MM.1S (cell line): ENCODE measurements at regions not wholly inside any gene's neighbourhood (a gene's known extent, or its start where the extent isn't known, plus 50 kb on each side); places are given as distances from the start of the nearest gene placed in this dataset.

ENCODE experiments used
- DNase-seq: peaks from one replicate; pipeline ENCODE4 v3.0.0-alpha.2; 2015
- H2AFZ ChIP-seq: fragments of 300-600 bp; sonication (generic); 2 replicates; pipeline ENCODE4 v1.6.0; 2016; ENCODE audit warnings: antibody characterized with exemption, low read length
- H3F3A ChIP-seq: fragments of 300-600 bp; sonication (generic); 2 replicates; pipeline ENCODE4 v1.6.1; 2016; ENCODE audit warnings: mild to moderate bottlenecking, antibody characterized with exemption, low read length, moderate library complexity, mixed read lengths; ENCODE audit not compliant: insufficient read depth
- H3K27ac ChIP-seq: fragments of 300-600 bp; sonication (generic); 2 replicates; pipeline ENCODE4 v1.5.1; 2016; ENCODE audit warnings: mild to moderate bottlenecking, low read length
- H3K27me3 ChIP-seq: fragments of 300-600 bp; sonication (generic); replicated peaks from 2 replicates; pipeline ENCODE4 v1.6.0; 2016; ENCODE audit warnings: low read length; ENCODE audit not compliant: insufficient read depth
- H3K36me3 ChIP-seq: fragments of 300-600 bp; sonication (generic); replicated peaks from 2 replicates; pipeline ENCODE4 v1.6.1; 2016; ENCODE audit warnings: mild to moderate bottlenecking, low read length, mixed read lengths; ENCODE audit not compliant: insufficient read depth
- H3K4me1 ChIP-seq: fragments of 300-600 bp; sonication (generic); 2 replicates; pipeline ENCODE4 v1.6.1; 2016; ENCODE audit warnings: low read length, mixed read lengths
- H3K4me2 ChIP-seq: fragments of 300-600 bp; sonication (generic); 2 replicates; pipeline ENCODE4 v1.6.0; 2016; ENCODE audit warnings: low read depth, low read length
- H3K4me3 ChIP-seq: fragments of 300-600 bp; sonication (generic); 2 replicates; pipeline ENCODE4 v1.5.1; 2016; ENCODE audit warnings: low read length, mixed read lengths
- H3K79me2 ChIP-seq: fragments of 300-600 bp; sonication (generic); 2 replicates; pipeline ENCODE4 v1.6.1; 2016; ENCODE audit warnings: mixed run types, low read length, mixed read lengths
- H3K9ac ChIP-seq: fragments of 300-600 bp; sonication (generic); 2 replicates; pipeline ENCODE4 v1.6.1; 2016; ENCODE audit warnings: low read length, mixed read lengths
- H3K9me2 ChIP-seq: fragments of 300-600 bp; sonication (generic); replicated peaks from 2 replicates; pipeline ENCODE4 v1.6.1; 2016; ENCODE audit warnings: mild to moderate bottlenecking, low read length, mixed read lengths; ENCODE audit not compliant: insufficient read depth
- H3K9me3 ChIP-seq: fragments of 300-600 bp; sonication (generic); replicated peaks from 2 replicates; pipeline ENCODE4 v1.6.1; 2016; ENCODE audit warnings: mild to moderate bottlenecking, low read length, mixed read lengths; ENCODE audit not compliant: insufficient read depth
- H4K20me1 ChIP-seq: fragments of 300-600 bp; sonication (generic); 2 replicates; pipeline ENCODE4 v1.6.1; 2016; ENCODE audit warnings: mild to moderate bottlenecking, low read length, moderate library complexity, mixed read lengths; ENCODE audit not compliant: insufficient read depth
- EZH2 ChIP-seq: fragments of 300-600 bp; sonication (generic); optimal IDR thresholded peaks from 2 replicates; pipeline ENCODE3; 2017; ENCODE audit warnings: low read depth, mild to moderate bottlenecking, antibody characterized with exemption, low read length, mixed read lengths
- EZH2phosphoT487 ChIP-seq: fragments of 300-600 bp; sonication (generic); IDR thresholded peaks from 2 replicates; pipeline ENCODE4 v1.6.1; 2018; ENCODE audit warnings: antibody characterized with exemption, low read length
- TF ChIP-seq, protein P1 (sequence below): fragments of 300-600 bp; sonication (generic); IDR thresholded peaks from 2 replicates; pipeline ENCODE4 v1.5.1; 2016; ENCODE audit warnings: antibody characterized with exemption, low read length, mixed read lengths

DNA sequence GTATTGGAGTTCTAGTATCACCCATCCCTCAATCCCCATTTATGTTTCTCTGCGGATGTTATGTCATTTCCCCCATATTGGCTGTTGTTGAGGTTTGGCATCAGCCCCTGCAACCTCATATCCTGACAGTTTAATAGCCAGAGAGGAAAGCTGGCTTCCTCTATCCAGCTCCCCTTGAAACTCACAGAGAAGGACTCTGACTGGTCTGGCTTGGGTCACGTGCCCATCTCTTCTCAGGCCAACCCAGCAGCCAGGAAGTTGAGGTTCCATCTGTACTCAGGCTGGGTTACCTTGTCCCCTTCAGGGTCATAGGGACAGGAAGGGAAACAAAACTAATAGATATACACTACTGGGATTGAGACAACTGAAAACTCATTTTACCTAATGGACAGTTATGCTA lies 148.0 kb upstream of the SLC14A2 start:
- DNase-seq: no peak
- H3K9me2 ChIP-seq: no peaks in the 10 kb centered on the region
- no peaks in the 10 kb centered on the region for H3K27me3 ChIP-seq
- H3K79me2 ChIP-seq: no peaks in the 10 kb centered on the region
- H3K4me2 ChIP-seq: no peak overlapping the region
- H3K9ac ChIP-seq: no peak overlapping the region
- no peaks in the 10 kb centered on the region for H4K20me1 ChIP-seq
- no peaks in the 10 kb centered on the region for H3K9me3 ChIP-seq
- H3K4me1 ChIP-seq: no peaks in the 10 kb centered on the region
- no peak overlapping the region for H3K4me3 ChIP-seq
- H3K27ac ChIP-seq: no peak overlapping the region
- no peaks in the 10 kb centered on the region for H3F3A ChIP-seq
- no peak for TF ChIP-seq EZH2phosphoT487
- no peak for TF ChIP-seq EZH2
- TF ChIP-seq, protein P1, sequence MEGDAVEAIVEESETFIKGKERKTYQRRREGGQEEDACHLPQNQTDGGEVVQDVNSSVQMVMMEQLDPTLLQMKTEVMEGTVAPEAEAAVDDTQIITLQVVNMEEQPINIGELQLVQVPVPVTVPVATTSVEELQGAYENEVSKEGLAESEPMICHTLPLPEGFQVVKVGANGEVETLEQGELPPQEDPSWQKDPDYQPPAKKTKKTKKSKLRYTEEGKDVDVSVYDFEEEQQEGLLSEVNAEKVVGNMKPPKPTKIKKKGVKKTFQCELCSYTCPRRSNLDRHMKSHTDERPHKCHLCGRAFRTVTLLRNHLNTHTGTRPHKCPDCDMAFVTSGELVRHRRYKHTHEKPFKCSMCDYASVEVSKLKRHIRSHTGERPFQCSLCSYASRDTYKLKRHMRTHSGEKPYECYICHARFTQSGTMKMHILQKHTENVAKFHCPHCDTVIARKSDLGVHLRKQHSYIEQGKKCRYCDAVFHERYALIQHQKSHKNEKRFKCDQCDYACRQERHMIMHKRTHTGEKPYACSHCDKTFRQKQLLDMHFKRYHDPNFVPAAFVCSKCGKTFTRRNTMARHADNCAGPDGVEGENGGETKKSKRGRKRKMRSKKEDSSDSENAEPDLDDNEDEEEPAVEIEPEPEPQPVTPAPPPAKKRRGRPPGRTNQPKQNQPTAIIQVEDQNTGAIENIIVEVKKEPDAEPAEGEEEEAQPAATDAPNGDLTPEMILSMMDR: no peak
- no peak overlapping the region for H2AFZ ChIP-seq
- H3K36me3 ChIP-seq: no peaks in the 10 kb centered on the region

DNA sequence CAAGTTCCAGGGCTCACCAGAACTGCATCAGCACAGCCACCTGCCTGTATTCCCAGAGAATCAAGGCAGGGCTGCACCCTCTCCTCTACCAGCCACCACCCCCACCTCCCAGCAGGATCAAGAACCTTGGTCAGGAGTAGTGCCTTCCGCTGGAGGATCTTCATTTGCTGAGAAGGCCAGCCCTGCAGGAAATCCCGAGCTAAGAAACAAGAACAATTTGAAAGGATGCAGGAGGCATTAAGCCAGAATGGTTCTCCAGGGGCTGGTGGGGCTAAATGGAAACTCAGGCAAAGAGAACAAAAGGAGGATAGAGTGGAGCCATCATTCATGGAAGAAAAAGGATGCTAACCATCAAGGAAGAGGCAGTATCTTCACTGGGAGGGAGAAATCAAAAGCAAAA lies 147.3 kb upstream of the SLC14A2 start:
- H3K4me1 ChIP-seq: no peaks in the 10 kb centered on the region
- DNase-seq: no peak
- H3K9me3 ChIP-seq: no peaks in the 10 kb centered on the region
- H3K27ac ChIP-seq: no peak overlapping the region
- TF ChIP-seq EZH2phosphoT487: no peak
- no peak for TF ChIP-seq EZH2
- TF ChIP-seq, protein P1: no peak
- H3K79me2 ChIP-seq: no peaks in the 10 kb centered on the region
- no peak overlapping the region for H3K4me3 ChIP-seq
- H4K20me1 ChIP-seq: no peaks in the 10 kb centered on the region
- H3F3A ChIP-seq: no peaks in the 10 kb centered on the region
- H3K9me2 ChIP-seq: no peaks in the 10 kb centered on the region
- H3K36me3 ChIP-seq: no peaks in the 10 kb centered on the region
- no peak overlapping the region for H2AFZ ChIP-seq
- H3K4me2 ChIP-seq: no peak overlapping the region
- H3K27me3 ChIP-seq: no peaks in the 10 kb centered on the region
- no peak overlapping the region for H3K9ac ChIP-seq

DNA sequence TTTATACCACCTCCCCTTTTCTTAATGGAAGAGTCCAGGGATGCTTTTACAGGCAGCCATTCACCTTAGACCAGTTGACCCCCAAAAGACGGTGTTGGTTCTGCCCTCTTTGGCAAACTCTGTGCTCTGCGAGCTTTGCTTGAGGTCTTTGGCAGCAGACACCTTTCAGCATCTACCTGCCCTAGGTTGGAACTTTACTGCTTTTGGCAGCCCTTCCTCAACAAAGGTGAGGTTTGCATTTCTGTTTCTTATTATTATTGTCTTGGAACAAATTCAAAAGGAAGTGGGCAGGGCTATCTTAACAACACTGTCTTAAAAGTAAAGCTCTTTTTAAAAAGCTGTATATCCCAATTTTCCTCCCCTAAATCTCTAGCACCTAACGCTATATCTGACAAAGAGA lies 136.4 kb upstream of the SLC14A2 start:
- no peak overlapping the region for H3K4me3 ChIP-seq
- no peak for DNase-seq
- no peaks in the 10 kb centered on the region for H3K79me2 ChIP-seq
- 0 out of 2 replicates have a peak, but pooled peaks cover 13% of the 10 kb centered on the region for H3K4me1 ChIP-seq
- H3K4me2 ChIP-seq: no peak overlapping the region
- no peaks in the 10 kb centered on the region for H4K20me1 ChIP-seq
- no peak overlapping the region for H3K27ac ChIP-seq
- H3F3A ChIP-seq: no peaks in the 10 kb centered on the region
- TF ChIP-seq, protein P1: no peak
- TF ChIP-seq EZH2: no peak
- no peak for TF ChIP-seq EZH2phosphoT487
- no peaks in the 10 kb centered on the region for H3K27me3 ChIP-seq
- H3K9ac ChIP-seq: no peak overlapping the region
- H3K9me3 ChIP-seq: no peaks in the 10 kb centered on the region
- H2AFZ ChIP-seq: no peak overlapping the region
- no peaks in the 10 kb centered on the region for H3K36me3 ChIP-seq
- H3K9me2 ChIP-seq: no peaks in the 10 kb centered on the region
